K562 (cell line): ENCODE measurements at regions not wholly inside any gene's neighbourhood (a gene's known extent, or its start where the extent isn't known, plus 50 kb on each side); places are given as distances from the start of the nearest gene placed in this dataset.

Source experiments
- ATAC-seq: fragments of 200-7000 bp; cut with Tn5 transposase; 3 replicates; pipeline ENCODE4 v1.9.1; 2020; ENCODE audit warnings: moderate library complexity
- BruUV-seq: library from RNA; stranded (reverse); fragments of 400-500 nt; replicated peaks from 2 replicates; lab custom pipeline; 2021; lab: Mats Ljungman, UMichigan
- CTCF ChIA-PET: fragments of 300-600 bp; formaldehyde crosslinking; extraction: SDS; loops from one replicate; lab custom pipeline; 2021; ENCODE audit warnings: low intra/inter-chr PET ratio; lab: Yijun Ruan, JAX
- POLR2A ChIA-PET: fragments of 300-600, 350-650 bp; sonication (Branson Sonifier 250); formaldehyde crosslinking; extraction: SDS; loops from one replicate; lab custom pipeline; 2021; ENCODE audit warnings: antibody characterized with exemption, inconsistent platforms; lab: Yijun Ruan, JAX
- DNase-seq, 4 experiments: peaks; one replicate each; pipeline versions ENCODE4 v3.0.0 to v3.0.0-alpha.2; 2011 to 2018; ENCODE audit warnings: low spot score in 3 of 4, mixed read lengths in 3 of 4; ENCODE audit errors: extremely low read depth in 1 of 4
- FAIRE-seq: peaks from 2 replicates; lab custom pipeline; 2011; peaks lifted over from hg19 to GRCh38; lab: Jason Lieb, UNC
- H2AFZ ChIP-seq: 2 replicates; pipeline ENCODE4 v1.6.0; 2011; ENCODE audit warnings: low read depth, low read length, control low read depth, inconsistent platforms
- H3K27ac ChIP-seq: fragments of 200-600 bp; 3 replicates; pipeline ENCODE4 v1.8.0; 2011; ENCODE audit warnings: low read depth, mild to moderate bottlenecking, control low read depth, inconsistent platforms, low read length, moderate library complexity, mixed read lengths; ENCODE audit errors: extremely low read depth
- H3K27me3 ChIP-seq, 2 experiments: fragments of 300-600 bp in 1 of 2; 2 replicates in 1 of 2; 3 replicates in 1 of 2; pipeline versions ENCODE4 v1.6.0 to v1.8.0; 2011; ENCODE audit warnings: inconsistent platforms in 2 of 2, low read length in 2 of 2, mild to moderate bottlenecking in 1 of 2, mixed read lengths in 1 of 2, moderate library complexity in 1 of 2; ENCODE audit not compliant: control insufficient read depth in 2 of 2, insufficient read depth in 2 of 2
- H3K36me3 ChIP-seq: fragments of 300-600 bp; 3 replicates; pipeline ENCODE4 v1.8.0; 2011; ENCODE audit warnings: mild to moderate bottlenecking, low read length, inconsistent platforms; ENCODE audit not compliant: control insufficient read depth, insufficient read depth
- H3K4me1 ChIP-seq, 2 experiments: fragments of 200-600 bp in 1 of 2; replicated peaks in 1 of 2; 2 replicates in 1 of 2; 3 replicates in 1 of 2; pipeline versions ENCODE4 v1.5.1 to v1.8.0; 2011; ENCODE audit warnings: inconsistent platforms in 2 of 2, low read length in 2 of 2, mild to moderate bottlenecking in 1 of 2, mixed read lengths in 1 of 2, moderate library complexity in 1 of 2; ENCODE audit not compliant: control insufficient read depth in 2 of 2, insufficient read depth in 2 of 2
- H3K4me2 ChIP-seq: 2 replicates; pipeline ENCODE4 v1.6.1; 2011; ENCODE audit warnings: low read length, control low read depth, inconsistent platforms, mixed read lengths; ENCODE audit not compliant: insufficient read depth
- H3K4me3 ChIP-seq: fragments of 200-600 bp; sonication (generic), shearing (Covaris generic); 2 replicates; pipeline ENCODE4 v1.5.1; 2016; ENCODE audit warnings: control low read depth, inconsistent platforms
- H3K79me2 ChIP-seq: fragments of 200-600 bp; 3 replicates; pipeline ENCODE4 v1.8.0; 2011; ENCODE audit warnings: low read length, inconsistent platforms; ENCODE audit not compliant: control insufficient read depth, insufficient read depth
- H3K9ac ChIP-seq, 2 experiments: 2 replicates each; pipeline versions ENCODE4 v1.6.0 to v1.6.1; 2011; ENCODE audit warnings: low read depth in 2 of 2, low read length in 2 of 2, control low read depth in 1 of 2, inconsistent platforms in 1 of 2, mild to moderate bottlenecking in 1 of 2, mixed read lengths in 1 of 2; ENCODE audit not compliant: insufficient read depth in 1 of 2
- H3K9me1 ChIP-seq: one replicate; pipeline ENCODE4 v1.6.0; 2011; ENCODE audit warnings: inconsistent platforms, mild to moderate bottlenecking, low read length, moderate library complexity; ENCODE audit not compliant: control insufficient read depth, insufficient read depth
- H3K9me3 ChIP-seq: replicated peaks from 2 replicates; pipeline ENCODE4 v1.5.1; 2011; ENCODE audit warnings: low read depth, low read length, inconsistent platforms; ENCODE audit not compliant: control insufficient read depth, insufficient read depth
- H4K20me1 ChIP-seq: replicated peaks from 2 replicates; pipeline ENCODE4 v1.6.1; 2011; ENCODE audit warnings: low read length, inconsistent platforms, mixed read lengths; ENCODE audit not compliant: control insufficient read depth, insufficient read depth
- BDP1 ChIP-seq: IDR thresholded peaks from 3 replicates; pipeline ENCODE4 v1.6.1; 2011; ENCODE audit not compliant: insufficient read length, insufficient read depth
- GTF2B ChIP-seq: IDR thresholded peaks from 2 replicates; pipeline ENCODE4 v1.6.1; 2011; ENCODE audit not compliant: insufficient read length; ENCODE audit errors: extremely low read depth
- NFIC ChIP-seq: fragments of 450-650 bp; IDR thresholded peaks from 2 replicates; pipeline ENCODE4 v1.6.1; 2017; ENCODE audit warnings: mild to moderate bottlenecking, inconsistent platforms
- NFIX ChIP-seq: fragments of 250-450 bp; sonication (Bioruptor Pico); IDR thresholded peaks from 2 replicates; pipeline ENCODE4 v1.4.0; 2020; ENCODE audit warnings: low read depth, mild to moderate bottlenecking, moderate library complexity
- TAF9B ChIP-seq: fragments of 450-650 bp; IDR thresholded peaks from 2 replicates; pipeline ENCODE4 v1.6.1; 2018; ENCODE audit warnings: mild to moderate bottlenecking; ENCODE audit not compliant: partially characterized antibody
- TEAD1 ChIP-seq, 2 experiments: fragments of 450-650 bp in 1 of 2; sonication (generic) in 1 of 2; formaldehyde crosslinking; IDR thresholded peaks; 2 replicates each; pipeline versions ENCODE4 v1.4.0 to v1.8.0; 2020 to 2022; ENCODE audit warnings: mild to moderate bottlenecking in 2 of 2, missing genetic modification reagents in 1 of 2
- WGBS: fragments of 100-300 bp; shearing (Covaris generic); methylation state at CpG from one replicate; pipeline ENCODE4 v1.1.6; 2016; ENCODE audit warnings: low coverage, mixed read lengths; ENCODE audit not compliant: insufficient coverage; ENCODE audit errors: missing lambda C conversion rate; 5-methylcytosine and 5-hydroxymethylcytosine counted together
- in situ Hi-C: fragments of 300-500 bp; cut with MboI; formaldehyde crosslinking; loops from 4 replicates; pipeline ENCODE4 v1.15.0; 2018; ENCODE audit warnings: inconsistent platforms, mixed read lengths
- intact Hi-C: fragments of 100-400 bp; cut with micrococcal nuclease; formaldehyde crosslinking; loops from 2 replicates; pipeline ENCODE4 v1.14.2; 2022

- intact Hi-C loops = no loop called here
- H3K27me3 ChIP-seq = peaks cover 13 to 55% of the 10 kb centered on the region in 2 experiments; a peak in 4 of 5 replicates
- TF ChIP-seq BDP1 (no peak), TEAD1 (CRISPR knock-in tag; IDR thresholded peaks at IDR 0.05) (no peak), NFIC (peak; percentile 91), TAF9B (no peak), NFIX (CRISPR knock-in tag) (peak; percentile 78), GTF2B (no peak)
- 1% methylated on average over 6 of the region's 6 CpGs for WGBS
- H3K9me1 ChIP-seq = no peaks in the 10 kb centered on the region
- in situ Hi-C loops = no loop called here
- no peak for ATAC-seq
- no peaks in the 10 kb centered on the region; the same call in 1 of the 2 replicates for H3K9me3 ChIP-seq
- BruUV-seq = no TSS peak
- no peaks in the 10 kb centered on the region; the same call in 1 of the 2 replicates for H4K20me1 ChIP-seq
- no peak overlapping the region for H2AFZ ChIP-seq
- H3K4me2 ChIP-seq = no peak overlapping the region
- POLR2A ChIA-PET = no interaction called here
- H3K4me1 ChIP-seq = no peaks in the 10 kb centered on the region; a peak in 1 of 5 replicates
- CTCF ChIA-PET = no interaction called here
- H3K9ac ChIP-seq = no peak overlapping the region
- no peak for DNase-seq
- H3K79me2 ChIP-seq = no peaks in the 10 kb centered on the region
- no peaks in the 10 kb centered on the region for H3K36me3 ChIP-seq
- H3K27ac ChIP-seq = no peak overlapping the region
- no peak for FAIRE-seq
- no peak overlapping the region for H3K4me3 ChIP-seq
Measured at GRCh38 chr16:86370062-86370461, 140.3 kb upstream of the FOXF1 start.
